HepG2 (cell line): ENCODE measurements at regions not wholly inside any gene's neighbourhood (a gene's known extent, or its start where the extent isn't known, plus 50 kb on each side); places are given as distances from the start of the nearest gene placed in this dataset.

Source experiments
- ATAC-seq: fragments of 200-7000 bp; cut with Tn5 transposase; 3 replicates; pipeline ENCODE4 v1.9.1; 2020; ENCODE audit warnings: mild to moderate bottlenecking, moderate library complexity
- BruUV-seq: library from RNA; stranded (reverse); fragments of 400-500 nt; replicated peaks from 2 replicates; lab custom pipeline; 2021; lab: Mats Ljungman, UMichigan
- CTCF ChIA-PET: fragments of 300-600 bp; formaldehyde crosslinking; extraction: SDS; loops from one replicate; lab custom pipeline; 2021; ENCODE audit warnings: low total read pairs, inconsistent platforms, low intra/inter-chr PET ratio; lab: Yijun Ruan, JAX
- POLR2A ChIA-PET: fragments of 350-600 bp; sonication (Branson Sonifier 250); formaldehyde crosslinking; loops from one replicate; lab custom pipeline; 2020; ENCODE audit warnings: antibody characterized with exemption, inconsistent platforms; lab: Yijun Ruan, JAX
- DNase-seq: peaks from one replicate; pipeline ENCODE4 v3.0.0-alpha.2; 2015; ENCODE audit warnings: low spot score
- FAIRE-seq: peaks from 3 replicates; lab custom pipeline; 2011; peaks lifted over from hg19 to GRCh38; lab: Jason Lieb, UNC
- H2AFZ ChIP-seq: one replicate; pipeline ENCODE4 v1.6.1; 2011; ENCODE audit warnings: low read length, inconsistent platforms
- H3K27ac ChIP-seq: fragments of 300-600 bp; 3 replicates; pipeline ENCODE4 v1.8.0; 2011; ENCODE audit warnings: mixed run types, mild to moderate bottlenecking, mixed read lengths, low read length, inconsistent platforms; ENCODE audit not compliant: insufficient read depth; ENCODE audit errors: extremely low read length
- H3K27me3 ChIP-seq, 2 experiments: fragments of 200-600 bp in 1 of 2; 2 replicates in 1 of 2; 3 replicates in 1 of 2; pipeline versions ENCODE4 v1.6.0 to v1.8.0; 2011; ENCODE audit warnings: low read length in 2 of 2, mild to moderate bottlenecking in 2 of 2, moderate library complexity in 2 of 2, inconsistent platforms in 1 of 2; ENCODE audit not compliant: insufficient read depth in 2 of 2, control insufficient read depth in 1 of 2
- H3K36me3 ChIP-seq, 2 experiments: fragments of 200-600 bp in 1 of 2; replicated peaks in 1 of 2; 2 replicates in 1 of 2; 3 replicates in 1 of 2; pipeline versions ENCODE4 v1.5.1 to v1.8.0; 2011; ENCODE audit warnings: low read length in 2 of 2, inconsistent platforms in 1 of 2; ENCODE audit not compliant: insufficient read depth in 2 of 2, control insufficient read depth in 1 of 2
- H3K4me1 ChIP-seq: 2 replicates; pipeline ENCODE4 v1.5.1; 2012; ENCODE audit warnings: low read length, inconsistent platforms; ENCODE audit not compliant: insufficient read depth
- H3K4me2 ChIP-seq: 2 replicates; pipeline ENCODE4 v1.6.0; 2011; ENCODE audit warnings: low read depth, low read length, inconsistent platforms
- H3K4me3 ChIP-seq, 3 experiments: fragments of 200-600 bp in 1 of 3; sonication (generic), shearing (Covaris generic) in 1 of 3; replicated peaks in 1 of 3; 2 replicates each; pipeline ENCODE4 v1.5.1; 2011 to 2016; ENCODE audit warnings: low read length in 3 of 3, inconsistent platforms in 2 of 3, low read depth in 2 of 3, mild to moderate bottlenecking in 2 of 3, control low read depth in 1 of 3, mixed read lengths in 1 of 3; ENCODE audit not compliant: insufficient read depth in 1 of 3
- H3K79me2 ChIP-seq: one replicate; pipeline ENCODE4 v1.6.1; 2011; ENCODE audit warnings: low read length, inconsistent platforms; ENCODE audit not compliant: insufficient read depth
- H3K9ac ChIP-seq: 2 replicates; pipeline ENCODE4 v1.6.0; 2011; ENCODE audit warnings: mild to moderate bottlenecking, low read depth, low read length, inconsistent platforms; ENCODE audit not compliant: insufficient read depth
- H3K9me3 ChIP-seq: 2 replicates; pipeline ENCODE4 v1.5.1; 2012; ENCODE audit warnings: mild to moderate bottlenecking, low read length
- H4K20me1 ChIP-seq: 2 replicates; pipeline ENCODE4 v1.6.0; 2011; ENCODE audit warnings: inconsistent platforms, mild to moderate bottlenecking, low read length, moderate library complexity; ENCODE audit not compliant: insufficient read depth
- CEBPZ ChIP-seq: IDR thresholded peaks from 2 replicates; pipeline ENCODE4 v1.6.1; 2012; ENCODE audit warnings: low read length, improper control_type of control experiment
- HMG20B ChIP-seq: conservative IDR thresholded peaks from 2 replicates; pipeline ENCODE4 v1.6.1; 2016; ENCODE audit warnings: missing genetic modification reagents, missing compliant biosample characterization
- ISX ChIP-seq: sonication (generic); formaldehyde crosslinking; conservative IDR thresholded peaks from 2 replicates; pipeline ENCODE4 v1.5.0; 2020; ENCODE audit warnings: missing genetic modification reagents
- JUN ChIP-seq: sonication (generic); formaldehyde crosslinking; IDR thresholded peaks from 2 replicates; pipeline ENCODE4 v1.4.0; 2020; ENCODE audit warnings: mild to moderate bottlenecking, missing genetic modification reagents
- KAT7 ChIP-seq: IDR thresholded peaks from 2 replicates; pipeline ENCODE4 v1.6.1; 2018; ENCODE audit warnings: borderline replicate concordance, missing compliant biosample characterization
- RXRA ChIP-seq: sonication (generic); formaldehyde crosslinking; IDR thresholded peaks from 2 replicates; pipeline ENCODE4 v1.5.1; 2020; ENCODE audit warnings: missing genetic modification reagents
- SP4 ChIP-seq: sonication (generic); formaldehyde crosslinking; IDR thresholded peaks from 2 replicates; pipeline ENCODE4 v1.8.1; 2023; ENCODE audit warnings: mild to moderate bottlenecking, missing genetic modification reagents
- TP53 ChIP-seq: sonication (generic); formaldehyde crosslinking; conservative IDR thresholded peaks from 2 replicates; pipeline ENCODE4 v1.4.0; 2020; ENCODE audit warnings: missing genetic modification reagents
- TSC22D2 ChIP-seq: sonication (generic); formaldehyde crosslinking; IDR thresholded peaks from 2 replicates; pipeline ENCODE4 v1.5.1; 2020; ENCODE audit warnings: missing genetic modification reagents, mild to moderate bottlenecking, borderline replicate concordance
- ZNF12 ChIP-seq: sonication (generic); formaldehyde crosslinking; IDR thresholded peaks from 2 replicates; pipeline ENCODE4 v1.5.0; 2020; ENCODE audit warnings: missing genetic modification reagents
- ZNF276 ChIP-seq: sonication (generic); formaldehyde crosslinking; IDR thresholded peaks from 2 replicates; pipeline ENCODE4 v1.4.0; 2020; ENCODE audit warnings: mild to moderate bottlenecking, low read depth, missing genetic modification reagents
- ZSCAN29 ChIP-seq: sonication (generic); formaldehyde crosslinking; conservative IDR thresholded peaks from 2 replicates; pipeline ENCODE4 v1.4.0; 2020; ENCODE audit warnings: mild to moderate bottlenecking, missing genetic modification reagents
- ZZZ3 ChIP-seq: sonication (generic); formaldehyde crosslinking; IDR thresholded peaks from 2 replicates; pipeline ENCODE4 v1.4.0; 2020; ENCODE audit warnings: missing genetic modification reagents, mild to moderate bottlenecking, borderline replicate concordance
- in situ Hi-C: cut with HindIII; loops from 2 replicates; pipeline ENCODE4 v1.10.0; 2017; ENCODE audit warnings: low pct_unique_long_range_greater_than_20kb; ENCODE audit not compliant: extremely low pct_ligation_motif_present
- intact Hi-C: fragments of 100-400 bp; cut with micrococcal nuclease; formaldehyde crosslinking; loops from one replicate; pipeline ENCODE4 v1.10.0; 2022; ENCODE audit not compliant: unreplicated experiment

- Histone ChIP-seq H3K4me2 (no peak overlapping the region), H3K27me3 (no peaks in the 10 kb centered on the region), H2AFZ (no peak overlapping the region), H3K36me3 (no peaks in the 10 kb centered on the region), H3K9me3 (peaks cover 38% of the 10 kb centered on the region), H4K20me1 (no peaks in the 10 kb centered on the region), H3K79me2 (no peaks in the 10 kb centered on the region), H3K27ac (no peak overlapping the region), H3K4me1 (no peaks in the 10 kb centered on the region), H3K4me3 (no peak overlapping the region), H3K9ac (no peak overlapping the region)
- intact Hi-C loops (no loop called here), in situ Hi-C loops (no loop called here)
- ATAC-seq (no peak), DNase-seq (no peak), FAIRE-seq (no peak)
- ChIA-PET POLR2A (no interaction called here), CTCF (no interaction called here)
- TF ChIP-seq ZNF12 (CRISPR knock-in tag): no peak
- TF ChIP-seq SP4 (CRISPR knock-in tag): no peak
- no peak for TF ChIP-seq HMG20B (CRISPR knock-in tag)
- TF ChIP-seq KAT7 (CRISPR knock-in tag): no peak
- TF ChIP-seq TP53: no peak
- no peak for TF ChIP-seq ZNF276
- TF ChIP-seq ISX: no peak
- TF ChIP-seq ZSCAN29 (CRISPR knock-in tag): no peak
- TF ChIP-seq JUN: no peak
- TF ChIP-seq RXRA (CRISPR knock-in tag): no peak
- TF ChIP-seq TSC22D2 (CRISPR knock-in tag): no peak
- TF ChIP-seq CEBPZ: no peak
- no peak for TF ChIP-seq ZZZ3
- BruUV-seq: no TSS peak
Observed at GRCh38 chr13:90308249-90308648, 1039.2 kb upstream of the MIR17HG start.
